ENCODE measurements at regions not wholly inside any gene's neighbourhood (a gene's known extent, or its start where the extent isn't known, plus 50 kb on each side); places are given as distances from the start of the nearest gene placed in this dataset.

GRCh38 chr3:177934001-177934891 is 602.0 kb upstream of the KCNMB2 start:
- H3K9me2 ChIP-seq (replicated peaks; ENCODE audit: control insufficient read depth, low read length): no peaks in the 10 kb centered on the region
- no peaks in the 10 kb centered on the region for H3K27me3 ChIP-seq (ENCODE audit: control insufficient read depth, low read length)
- 0 out of 2 replicates have a peak, but pooled peaks cover 2% of the 10 kb centered on the region for H3F3A ChIP-seq (ENCODE audit: control insufficient read depth, insufficient read depth)
- peak overlapping the region; percentile 58 for H3K4me2 ChIP-seq (ENCODE audit: low read length)
- TF ChIP-seq EZH2phosphoT487 (IDR thresholded peaks at IDR 0.05; ENCODE audit: borderline replicate concordance, low read length): no peak
- TF ChIP-seq CTCF (IDR thresholded peaks at IDR 0.05; ENCODE audit: low read depth, low read length, poor library complexity, severe bottlenecking): no peak
- H3K9me3 ChIP-seq (ENCODE audit: control insufficient read depth, insufficient read depth, low read length): no peaks in the 10 kb centered on the region
- peak overlapping the region; percentile 77 for H3K27ac ChIP-seq (ENCODE audit: low read depth, low read length)
- H3K79me2 ChIP-seq (ENCODE audit: control insufficient read depth, low read length): no peaks in the 10 kb centered on the region
- H3K36me3 ChIP-seq (ENCODE audit: control insufficient read depth, low read length): no peaks in the 10 kb centered on the region
- peak overlapping the region; percentile 34 for H3K4me3 ChIP-seq (ENCODE audit: low read length)
- H3K4me1 ChIP-seq (ENCODE audit: control insufficient read depth, low read length): peaks cover 57% of the 10 kb centered on the region
- H4K20me1 ChIP-seq (ENCODE audit: control insufficient read depth, insufficient read depth, low read depth, low read length): no peaks in the 10 kb centered on the region

- Histone ChIP-seq H3F3A (ENCODE audit: control insufficient read depth, insufficient read depth) (0 out of 2 replicates have a peak, but pooled peaks cover 2% of the 10 kb centered on the region), H3K27ac (ENCODE audit: low read depth, low read length) (peak overlapping the region; percentile 77), H3K27me3 (ENCODE audit: control insufficient read depth, low read length) (no peaks in the 10 kb centered on the region), H3K9me3 (ENCODE audit: control insufficient read depth, insufficient read depth, low read length) (no peaks in the 10 kb centered on the region), H3K36me3 (ENCODE audit: control insufficient read depth, low read length) (no peaks in the 10 kb centered on the region), H3K4me2 (ENCODE audit: low read length) (peak overlapping the region; percentile 58), H3K9me2 (replicated peaks; ENCODE audit: control insufficient read depth, low read length) (no peaks in the 10 kb centered on the region), H3K79me2 (ENCODE audit: control insufficient read depth, low read length) (no peaks in the 10 kb centered on the region), H4K20me1 (ENCODE audit: control insufficient read depth, insufficient read depth, low read depth, low read length) (no peaks in the 10 kb centered on the region), H3K4me1 (ENCODE audit: control insufficient read depth, low read length) (peaks cover 57% of the 10 kb centered on the region), H3K4me3 (ENCODE audit: low read length) (peak overlapping the region; percentile 34)
- TF ChIP-seq EZH2phosphoT487 (IDR thresholded peaks at IDR 0.05; ENCODE audit: borderline replicate concordance, low read length) (no peak), CTCF (IDR thresholded peaks at IDR 0.05; ENCODE audit: low read depth, low read length, poor library complexity, severe bottlenecking) (no peak)
Observed at GRCh38 chr3:177935047-177935446, 601.2 kb upstream of the KCNMB2 start.

- no peaks in the 10 kb centered on the region for H3K36me3 ChIP-seq (ENCODE audit: control insufficient read depth, low read length)
- H3K27ac ChIP-seq (ENCODE audit: low read depth, low read length): no peak overlapping the region
- no peaks in the 10 kb centered on the region for H3K9me3 ChIP-seq (ENCODE audit: control insufficient read depth, insufficient read depth, low read length)
- H4K20me1 ChIP-seq (ENCODE audit: control insufficient read depth, insufficient read depth, low read depth, low read length): no peaks in the 10 kb centered on the region
- H3K79me2 ChIP-seq (ENCODE audit: control insufficient read depth, low read length): no peaks in the 10 kb centered on the region
- H3F3A ChIP-seq (ENCODE audit: control insufficient read depth, insufficient read depth): 0 out of 2 replicates have a peak, but pooled peaks cover 2% of the 10 kb centered on the region
- H3K9me2 ChIP-seq (replicated peaks; ENCODE audit: control insufficient read depth, low read length): no peaks in the 10 kb centered on the region
- H3K27me3 ChIP-seq (ENCODE audit: control insufficient read depth, low read length): no peaks in the 10 kb centered on the region
- H3K4me3 ChIP-seq (ENCODE audit: low read length): no peak overlapping the region
- H3K4me2 ChIP-seq (ENCODE audit: low read length): no peak overlapping the region
- TF ChIP-seq CTCF (IDR thresholded peaks at IDR 0.05; ENCODE audit: low read depth, low read length, poor library complexity, severe bottlenecking) (no peak), EZH2phosphoT487 (IDR thresholded peaks at IDR 0.05; ENCODE audit: borderline replicate concordance, low read length) (no peak)
- peaks cover 63% of the 10 kb centered on the region for H3K4me1 ChIP-seq (ENCODE audit: control insufficient read depth, low read length)
Observed at GRCh38 chr3:177936721-177937120, 599.5 kb upstream of the KCNMB2 start.
